ENCODE measurements at regions not wholly inside any gene's neighbourhood (a gene's known extent, or its start where the extent isn't known, plus 50 kb on each side); places are given as distances from the start of the nearest gene placed in this dataset.

- Mint-ChIP-seq H3K27ac (no peak overlapping the region), H3K9me3 (no peaks in the 10 kb centered on the region), H3K27me3 (no peaks in the 10 kb centered on the region), H3K4me1 (no peaks in the 10 kb centered on the region), H3K36me3 (no peaks in the 10 kb centered on the region), H3K4me3 (no peak overlapping the region)
- Histone ChIP-seq H3K4me1 (ENCODE audit: control insufficient read depth in 1 of 2, extremely low read depth in 1 of 2, insufficient read depth in 2 of 2, low read length in 2 of 2) (no peaks in the 10 kb centered on the region), H3K27me3 (replicated peaks in 1 of 2; ENCODE audit: control insufficient read depth in 2 of 2, extremely low read depth in 1 of 2, insufficient read depth in 2 of 2, low read length in 1 of 2) (no peaks in the 10 kb centered on the region), H3K9me3 (no peaks in the 10 kb centered on the region), H3K36me3 (ENCODE audit: control insufficient read depth in 2 of 2, extremely low read depth in 1 of 2, insufficient read depth in 1 of 2, low read length in 1 of 2) (no peaks in the 10 kb centered on the region), H3K4me3 (ENCODE audit: control insufficient read depth in 1 of 2, extremely low read depth in 1 of 2, low read length in 1 of 2) (no peak overlapping the region), H3K27ac (ENCODE audit: low read length) (no peak overlapping the region)
- POLR2A ChIA-PET = no interaction called here
- no CpG with 5 or more reads among the region's 4 CpGs for WGBS (ENCODE audit: insufficient coverage)
- DNase-seq = no peak
- CTCF ChIA-PET = no interaction called here
- ATAC-seq (replicated peaks in 1 of 4) = no peak
These were observed 95.7 kb downstream of the SPANXN4 start for GRCh38 chrX:143121477-143121876.

GRCh38 chrX:143115466-143115865 lies 89.7 kb downstream of the SPANXN4 start:
- ChIA-PET POLR2A (no interaction called here), CTCF (no interaction called here)
- ATAC-seq (replicated peaks in 1 of 4) (no peak), DNase-seq (no peak)
- Histone ChIP-seq H3K4me1 (ENCODE audit: control insufficient read depth in 1 of 2, extremely low read depth in 1 of 2, insufficient read depth in 2 of 2, low read length in 2 of 2) (no peaks in the 10 kb centered on the region), H3K9me3 (no peaks in the 10 kb centered on the region), H3K4me3 (ENCODE audit: control insufficient read depth in 1 of 2, extremely low read depth in 1 of 2, low read length in 1 of 2) (no peak overlapping the region), H3K27ac (ENCODE audit: low read length) (no peak overlapping the region), H3K27me3 (replicated peaks in 1 of 2; ENCODE audit: control insufficient read depth in 2 of 2, extremely low read depth in 1 of 2, insufficient read depth in 2 of 2, low read length in 1 of 2) (no peaks in the 10 kb centered on the region), H3K36me3 (ENCODE audit: control insufficient read depth in 2 of 2, extremely low read depth in 1 of 2, insufficient read depth in 1 of 2, low read length in 1 of 2) (no peaks in the 10 kb centered on the region)
- Mint-ChIP-seq H3K9me3 (peaks cover 0 to 3% (median 0%) of the 10 kb centered on the region in 3 donors), H3K4me1 (no peaks in the 10 kb centered on the region), H3K27ac (no peak overlapping the region), H3K4me3 (no peak overlapping the region), H3K27me3 (no peaks in the 10 kb centered on the region), H3K36me3 (no peaks in the 10 kb centered on the region)
- 100% methylated on average over 2 of the region's 2 CpGs for WGBS (ENCODE audit: insufficient coverage)

GRCh38 chrX:143095816-143096215 lies 70.1 kb downstream of the SPANXN4 start:
- no peak for ATAC-seq (replicated peaks in 1 of 4)
- POLR2A ChIA-PET = no interaction called here

GRCh38 chrX:143095321-143095720 lies 69.6 kb downstream of the SPANXN4 start:
- Histone ChIP-seq H3K27ac (ENCODE audit: low read length) (no peak overlapping the region), H3K36me3 (ENCODE audit: control insufficient read depth in 2 of 2, extremely low read depth in 1 of 2, insufficient read depth in 1 of 2, low read length in 1 of 2) (no peaks in the 10 kb centered on the region), H3K27me3 (replicated peaks in 1 of 2; ENCODE audit: control insufficient read depth in 2 of 2, extremely low read depth in 1 of 2, insufficient read depth in 2 of 2, low read length in 1 of 2) (no peaks in the 10 kb centered on the region), H3K4me3 (ENCODE audit: control insufficient read depth in 1 of 2, extremely low read depth in 1 of 2, low read length in 1 of 2) (no peak overlapping the region), H3K4me1 (ENCODE audit: control insufficient read depth in 1 of 2, extremely low read depth in 1 of 2, insufficient read depth in 2 of 2, low read length in 2 of 2) (no peaks in the 10 kb centered on the region), H3K9me3 (no peaks in the 10 kb centered on the region)
- Mint-ChIP-seq H3K27ac (no peak overlapping the region), H3K27me3 (peaks cover 0 to 13% of the 10 kb centered on the region in 2 donors), H3K4me1 (no peaks in the 10 kb centered on the region), H3K4me3 (no peak overlapping the region), H3K36me3 (no peaks in the 10 kb centered on the region), H3K9me3 (peaks cover 0 to 10% (median 3%) of the 10 kb centered on the region in 3 donors)
- CTCF ChIA-PET = no interaction called here
- POLR2A ChIA-PET = no interaction called here
- DNase-seq (no peak), ATAC-seq (replicated peaks in 1 of 4) (no peak)
- WGBS (ENCODE audit: insufficient coverage) = no CpG with 5 or more reads among the region's 5 CpGs

More at GRCh38 chrX:143095816-143096215, 70.1 kb downstream of the SPANXN4 start:
- Histone ChIP-seq H3K27ac (ENCODE audit: low read length) (no peak overlapping the region), H3K36me3 (ENCODE audit: control insufficient read depth in 2 of 2, extremely low read depth in 1 of 2, insufficient read depth in 1 of 2, low read length in 1 of 2) (no peaks in the 10 kb centered on the region), H3K27me3 (replicated peaks in 1 of 2; ENCODE audit: control insufficient read depth in 2 of 2, extremely low read depth in 1 of 2, insufficient read depth in 2 of 2, low read length in 1 of 2) (no peaks in the 10 kb centered on the region), H3K9me3 (no peaks in the 10 kb centered on the region), H3K4me3 (ENCODE audit: control insufficient read depth in 1 of 2, extremely low read depth in 1 of 2, low read length in 1 of 2) (no peak overlapping the region), H3K4me1 (ENCODE audit: control insufficient read depth in 1 of 2, extremely low read depth in 1 of 2, insufficient read depth in 2 of 2, low read length in 2 of 2) (no peaks in the 10 kb centered on the region)
- Mint-ChIP-seq H3K4me3 (no peak overlapping the region), H3K4me1 (no peaks in the 10 kb centered on the region), H3K27ac (no peak overlapping the region), H3K27me3 (peaks cover 0 to 13% of the 10 kb centered on the region in 2 donors), H3K36me3 (no peaks in the 10 kb centered on the region), H3K9me3 (peaks cover 0 to 10% (median 3%) of the 10 kb centered on the region in 3 donors)
- DNase-seq = no peak
- CTCF ChIA-PET = no interaction called here

- H3K36me3 Mint-ChIP-seq = no peaks in the 10 kb centered on the region
- no peaks in the 10 kb centered on the region for H3K4me1 ChIP-seq (ENCODE audit: control insufficient read depth in 1 of 2, extremely low read depth in 1 of 2, insufficient read depth in 2 of 2, low read length in 2 of 2)
- WGBS (ENCODE audit: insufficient coverage) = 87% methylated on average over 3 of the region's 7 CpGs
- H3K9me3 ChIP-seq = no peaks in the 10 kb centered on the region
- H3K27me3 Mint-ChIP-seq = peaks cover 0 to 13% of the 10 kb centered on the region in 2 donors
- no peak for DNase-seq
- no peak overlapping the region for H3K4me3 ChIP-seq (ENCODE audit: control insufficient read depth in 1 of 2, extremely low read depth in 1 of 2, low read length in 1 of 2)
- H3K27ac ChIP-seq (ENCODE audit: low read length) = no peak overlapping the region
- no peak for ATAC-seq (replicated peaks in 1 of 4)
- no peaks in the 10 kb centered on the region for H3K27me3 ChIP-seq (replicated peaks in 1 of 2; ENCODE audit: control insufficient read depth in 2 of 2, extremely low read depth in 1 of 2, insufficient read depth in 2 of 2, low read length in 1 of 2)
- CTCF ChIA-PET = no interaction called here
- H3K9me3 Mint-ChIP-seq = peaks cover 0 to 10% (median 3%) of the 10 kb centered on the region in 3 donors
- POLR2A ChIA-PET = no interaction called here
- H3K4me3 Mint-ChIP-seq = no peak overlapping the region
- no peaks in the 10 kb centered on the region for H3K36me3 ChIP-seq (ENCODE audit: control insufficient read depth in 2 of 2, extremely low read depth in 1 of 2, insufficient read depth in 1 of 2, low read length in 1 of 2)
- H3K4me1 Mint-ChIP-seq = no peaks in the 10 kb centered on the region
- H3K27ac Mint-ChIP-seq = no peak overlapping the region
These were observed 68.8 kb downstream of the SPANXN4 start for GRCh38 chrX:143094417-143095023.
